Epithelial cell of proximal tubule (primary cell): ENCODE measurements at regions not wholly inside any gene's neighbourhood (a gene's known extent, or its start where the extent isn't known, plus 50 kb on each side); places are given as distances from the start of the nearest gene placed in this dataset.

Source experiments
- DNase-seq: peaks from one replicate; pipeline ENCODE4 v3.0.0-alpha.2; 2011; ENCODE audit warnings: low read depth
- H3K4me3 ChIP-seq: 2 replicates; pipeline ENCODE4 v1.5.1; 2011; ENCODE audit warnings: low read depth, mild to moderate bottlenecking, low read length
- CTCF ChIP-seq: conservative IDR thresholded peaks from 2 replicates; pipeline ENCODE4 v1.5.1; 2012; ENCODE audit warnings: low read depth, mild to moderate bottlenecking, low read length

DNA sequence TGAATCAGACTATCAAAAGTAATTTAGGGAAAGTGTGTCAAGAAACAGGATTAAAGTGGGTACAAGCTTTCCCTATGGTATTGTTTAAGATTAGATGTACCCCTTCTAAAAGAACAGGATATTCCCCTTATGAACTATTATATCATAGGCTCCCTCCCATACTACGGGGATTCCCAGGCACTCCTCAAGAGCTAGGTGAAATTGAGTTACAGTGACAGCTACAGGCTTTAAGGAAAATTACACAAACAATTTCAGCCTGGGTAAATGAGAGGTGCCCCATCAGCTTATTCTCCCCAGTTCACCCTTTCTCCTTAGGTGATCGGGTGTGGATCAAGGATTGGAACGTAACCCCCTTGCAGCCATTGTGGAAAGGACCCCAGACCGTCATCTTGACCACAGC is 240.8 kb upstream of the CNTN6 start:
- H3K4me3 ChIP-seq, result no peak overlapping the region
- no peak for DNase-seq
- TF ChIP-seq CTCF, result peak; percentile 9

- TF ChIP-seq CTCF, result no peak
- no peak for DNase-seq
- no peak overlapping the region for H3K4me3 ChIP-seq
These were observed 239.3 kb upstream of the CNTN6 start for GRCh38 chr3:853489-853888.

GRCh38 chr3:859135-859534 is 233.7 kb upstream of the CNTN6 start:
- no peak overlapping the region for H3K4me3 ChIP-seq
- DNase-seq, result no peak
- TF ChIP-seq CTCF, result no peak

- no peak overlapping the region for H3K4me3 ChIP-seq
- TF ChIP-seq CTCF, result no peak
- DNase-seq, result no peak
These were observed 231.1 kb upstream of the CNTN6 start for GRCh38 chr3:861721-862120.

- TF ChIP-seq CTCF, result no peak
- DNase-seq, result no peak
- H3K4me3 ChIP-seq, result no peak overlapping the region
These were observed 223.6 kb upstream of the CNTN6 start for GRCh38 chr3:869269-869668.

DNA sequence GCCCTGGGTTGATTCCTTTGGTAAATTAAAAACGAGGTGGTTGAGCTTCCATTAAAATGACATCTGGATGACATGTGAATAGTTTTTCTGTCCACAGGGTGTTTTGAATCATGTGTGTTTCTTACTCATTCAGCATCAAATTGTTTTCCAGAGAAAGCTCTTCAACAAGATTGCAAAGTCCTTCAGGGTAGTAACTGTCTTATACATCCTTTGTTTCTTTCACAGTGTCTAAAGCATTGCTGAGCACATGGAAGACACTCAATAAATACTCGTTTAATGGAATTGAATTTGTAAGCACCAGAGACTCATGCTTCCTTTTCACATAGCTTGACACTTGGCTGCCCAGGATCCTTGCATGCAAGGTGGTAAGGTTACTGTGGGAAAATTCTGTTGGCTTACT is 223.1 kb upstream of the CNTN6 start:
- TF ChIP-seq CTCF, result no peak
- no peak overlapping the region for H3K4me3 ChIP-seq
- no peak for DNase-seq

- no peak for TF ChIP-seq CTCF
- no peak for DNase-seq
These were observed 221.2 kb upstream of the CNTN6 start for GRCh38 chr3:871651-872050.

More at GRCh38 chr3:871651-872050, 221.2 kb upstream of the CNTN6 start:
- H3K4me3 ChIP-seq, result no peak overlapping the region
